Uterus (tissue), 3 donors: ENCODE measurements at regions not wholly inside any gene's neighbourhood (a gene's known extent, or its start where the extent isn't known, plus 50 kb on each side); places are given as distances from the start of the nearest gene placed in this dataset.

Experiments used
- DNase-seq, 2 donors: peaks; one replicate each; pipeline ENCODE4 v3.0.0-alpha.2; 2019 to 2020
- H3K27ac ChIP-seq, 2 donors: fragments of 200-600 bp; sonication (generic); 1 replicate in 1 of 2; 2 replicates in 1 of 2; pipeline ENCODE4 v1.5.1; 2016 to 2018
- H3K27me3 ChIP-seq, 2 donors: fragments of 200-600 bp; sonication (generic); one replicate each; pipeline ENCODE4 v1.5.1; 2018 to 2019; ENCODE audit warnings: control low read depth in 1 of 2
- H3K36me3 ChIP-seq, 2 donors: fragments of 200-600 bp; sonication (generic); one replicate each; pipeline ENCODE4 v1.5.1; 2019; ENCODE audit warnings: control low read depth in 1 of 2
- H3K4me1 ChIP-seq, 2 donors: fragments of 200-600 bp; sonication (generic); one replicate each; pipeline ENCODE4 v1.5.1; 2018 to 2019; ENCODE audit warnings: control low read depth in 1 of 2
- H3K4me3 ChIP-seq, 2 donors: fragments of 200-600 bp; sonication (generic); 1 replicate in 1 of 2; 2 replicates in 1 of 2; pipeline ENCODE4 v1.5.1; 2018 to 2019; ENCODE audit warnings: mild to moderate bottlenecking in 1 of 2
- H3K9me3 ChIP-seq, 2 donors: fragments of 200-600 bp; sonication (generic); one replicate each; pipeline ENCODE4 v1.5.1; 2019; ENCODE audit warnings: control low read depth in 1 of 2
- POLR2A ChIP-seq, 2 donors: fragments of 450-650 bp; IDR thresholded peaks; one replicate each; pipeline ENCODE4 v1.6.1; 2016; ENCODE audit warnings: antibody characterized with exemption in 2 of 2, mild to moderate bottlenecking in 1 of 2, moderate library complexity in 1 of 2
- intact Hi-C: fragments of 100-400 bp; cut with DNase I; formaldehyde crosslinking; loops from one replicate; pipeline ENCODE4 v1.15.1; 2023; ENCODE audit warnings: low total_unique reads
- TF ChIP-seq, protein P1 (sequence below), 4 experiments: fragments of 200-600 bp in 2 of 4; fragments of 450-650 bp in 2 of 4; sonication (generic) in 2 of 4; IDR thresholded peaks; one replicate each; pipeline ENCODE4 v1.5.1; 2016 to 2019; ENCODE audit warnings: antibody characterized with exemption in 4 of 4, mild to moderate bottlenecking in 2 of 4, moderate library complexity in 1 of 4
- donor health status: DM: yes; HTN: yes; CAD: no.

DNA sequence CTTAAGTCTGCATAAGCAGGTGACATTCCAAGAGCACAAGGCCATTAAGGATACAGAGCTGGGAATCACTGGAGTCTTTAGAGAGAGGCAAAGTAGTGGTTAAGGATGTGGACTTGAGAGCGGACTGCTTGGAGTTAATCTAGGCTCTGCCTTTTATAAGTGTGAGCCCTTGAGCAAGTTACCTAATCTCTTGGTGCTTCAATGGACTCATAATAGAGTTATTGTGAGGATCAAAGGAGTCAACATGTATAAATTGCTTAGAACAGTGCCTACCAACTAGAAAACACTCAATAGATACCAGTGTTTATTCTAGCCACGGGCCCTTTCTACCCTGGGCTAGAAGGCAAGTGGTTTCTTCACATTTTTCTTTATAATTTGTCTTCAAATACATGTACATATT, 819.4 kb downstream of the NR2F1-AS1 start:
- DNase-seq = no peak
- H3K4me3 ChIP-seq = no peak overlapping the region
- no peak overlapping the region for H3K27ac ChIP-seq
- H3K27me3 ChIP-seq = no peaks in the 10 kb centered on the region
- no peaks in the 10 kb centered on the region for H3K4me1 ChIP-seq
- no peaks in the 10 kb centered on the region for H3K36me3 ChIP-seq
- no peaks in the 10 kb centered on the region for H3K9me3 ChIP-seq
- TF ChIP-seq, protein P1, sequence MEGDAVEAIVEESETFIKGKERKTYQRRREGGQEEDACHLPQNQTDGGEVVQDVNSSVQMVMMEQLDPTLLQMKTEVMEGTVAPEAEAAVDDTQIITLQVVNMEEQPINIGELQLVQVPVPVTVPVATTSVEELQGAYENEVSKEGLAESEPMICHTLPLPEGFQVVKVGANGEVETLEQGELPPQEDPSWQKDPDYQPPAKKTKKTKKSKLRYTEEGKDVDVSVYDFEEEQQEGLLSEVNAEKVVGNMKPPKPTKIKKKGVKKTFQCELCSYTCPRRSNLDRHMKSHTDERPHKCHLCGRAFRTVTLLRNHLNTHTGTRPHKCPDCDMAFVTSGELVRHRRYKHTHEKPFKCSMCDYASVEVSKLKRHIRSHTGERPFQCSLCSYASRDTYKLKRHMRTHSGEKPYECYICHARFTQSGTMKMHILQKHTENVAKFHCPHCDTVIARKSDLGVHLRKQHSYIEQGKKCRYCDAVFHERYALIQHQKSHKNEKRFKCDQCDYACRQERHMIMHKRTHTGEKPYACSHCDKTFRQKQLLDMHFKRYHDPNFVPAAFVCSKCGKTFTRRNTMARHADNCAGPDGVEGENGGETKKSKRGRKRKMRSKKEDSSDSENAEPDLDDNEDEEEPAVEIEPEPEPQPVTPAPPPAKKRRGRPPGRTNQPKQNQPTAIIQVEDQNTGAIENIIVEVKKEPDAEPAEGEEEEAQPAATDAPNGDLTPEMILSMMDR (IDR thresholded peaks at IDR 0.05) = no peak
- TF ChIP-seq POLR2A (IDR thresholded peaks at IDR 0.05) = no peak
- intact Hi-C loops = no loop called here

DNA sequence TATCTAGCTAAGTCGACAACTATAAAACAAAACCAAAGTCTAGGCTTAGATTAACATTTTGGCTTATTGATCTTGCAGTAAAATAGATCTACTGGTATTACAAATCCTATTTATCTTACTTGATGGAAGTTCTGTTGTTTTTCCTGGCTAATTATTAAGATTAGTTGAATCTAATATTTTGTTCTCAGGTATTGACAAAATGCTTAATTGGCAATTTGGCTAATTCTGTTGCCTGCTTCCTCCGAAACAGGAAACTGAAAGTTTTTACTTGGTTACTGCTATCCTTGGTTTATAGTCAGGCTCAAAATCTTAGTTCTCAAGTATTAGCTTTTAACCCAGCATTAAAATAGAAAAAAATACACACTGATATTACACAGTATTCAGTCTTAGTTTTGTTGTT, 820.5 kb downstream of the NR2F1-AS1 start:
- intact Hi-C loops = no loop called here
- Histone ChIP-seq H3K4me1 (no peaks in the 10 kb centered on the region), H3K27me3 (no peaks in the 10 kb centered on the region), H3K36me3 (no peaks in the 10 kb centered on the region), H3K9me3 (no peaks in the 10 kb centered on the region), H3K27ac (no peak overlapping the region), H3K4me3 (no peak overlapping the region)
- no peak for TF ChIP-seq POLR2A (IDR thresholded peaks at IDR 0.05)
- TF ChIP-seq, protein P1 (IDR thresholded peaks at IDR 0.05) = no peak
- DNase-seq = no peak

DNA sequence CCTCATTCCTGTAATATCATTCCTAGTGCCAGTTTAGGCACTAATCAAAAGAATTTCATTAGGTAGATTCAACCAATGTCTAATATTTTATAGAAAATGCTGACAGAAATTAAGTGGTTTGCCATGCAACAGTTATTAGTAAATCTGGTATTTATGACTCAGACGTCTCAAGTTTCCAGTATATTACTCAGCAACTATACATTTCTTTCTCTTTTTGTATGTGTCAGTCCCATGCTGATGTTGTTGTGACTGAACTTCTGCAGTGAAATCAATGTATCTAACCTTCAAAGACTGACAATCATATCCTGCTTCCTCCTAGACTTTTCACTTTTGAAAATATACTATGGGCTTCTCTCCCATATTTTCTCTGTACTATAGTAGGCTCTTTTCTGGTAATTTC, 822.5 kb downstream of the NR2F1-AS1 start:
- intact Hi-C loops = no loop called here
- Histone ChIP-seq H3K4me3 (no peak overlapping the region), H3K36me3 (no peaks in the 10 kb centered on the region), H3K9me3 (no peaks in the 10 kb centered on the region), H3K27me3 (no peaks in the 10 kb centered on the region), H3K4me1 (no peaks in the 10 kb centered on the region), H3K27ac (no peak overlapping the region)
- TF ChIP-seq POLR2A (IDR thresholded peaks at IDR 0.05) = no peak
- TF ChIP-seq, protein P1 (IDR thresholded peaks at IDR 0.05) = no peak
- DNase-seq = no peak

DNA sequence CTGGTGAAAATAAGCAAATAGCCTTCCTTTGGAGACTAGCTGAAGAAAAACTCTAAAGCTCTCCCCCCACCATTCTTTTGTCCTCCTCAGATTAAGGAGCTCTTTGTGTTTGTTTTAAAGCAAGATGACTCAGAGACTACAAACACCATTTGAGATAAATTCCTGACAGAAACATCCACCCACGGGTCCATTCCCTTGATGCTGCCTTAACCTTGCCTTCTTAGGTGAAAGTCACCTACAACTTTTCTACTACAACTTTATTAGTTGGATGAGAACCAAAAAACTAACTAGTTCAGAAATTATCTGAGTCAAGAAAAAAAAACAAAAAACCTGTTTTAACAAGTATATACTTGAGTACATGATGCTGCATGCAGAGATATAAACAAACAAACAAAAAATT, 831.1 kb downstream of the NR2F1-AS1 start:
- Histone ChIP-seq H3K36me3 (no peaks in the 10 kb centered on the region), H3K4me3 (no peak overlapping the region), H3K27ac (no peak overlapping the region), H3K9me3 (no peaks in the 10 kb centered on the region), H3K27me3 (peaks cover 0 to 5% of the 10 kb centered on the region in 2 donors), H3K4me1 (no peaks in the 10 kb centered on the region)
- TF ChIP-seq, protein P1 (IDR thresholded peaks at IDR 0.05) = no peak
- no peak for TF ChIP-seq POLR2A (IDR thresholded peaks at IDR 0.05)
- no peak for DNase-seq
- intact Hi-C loops = no loop called here

DNA sequence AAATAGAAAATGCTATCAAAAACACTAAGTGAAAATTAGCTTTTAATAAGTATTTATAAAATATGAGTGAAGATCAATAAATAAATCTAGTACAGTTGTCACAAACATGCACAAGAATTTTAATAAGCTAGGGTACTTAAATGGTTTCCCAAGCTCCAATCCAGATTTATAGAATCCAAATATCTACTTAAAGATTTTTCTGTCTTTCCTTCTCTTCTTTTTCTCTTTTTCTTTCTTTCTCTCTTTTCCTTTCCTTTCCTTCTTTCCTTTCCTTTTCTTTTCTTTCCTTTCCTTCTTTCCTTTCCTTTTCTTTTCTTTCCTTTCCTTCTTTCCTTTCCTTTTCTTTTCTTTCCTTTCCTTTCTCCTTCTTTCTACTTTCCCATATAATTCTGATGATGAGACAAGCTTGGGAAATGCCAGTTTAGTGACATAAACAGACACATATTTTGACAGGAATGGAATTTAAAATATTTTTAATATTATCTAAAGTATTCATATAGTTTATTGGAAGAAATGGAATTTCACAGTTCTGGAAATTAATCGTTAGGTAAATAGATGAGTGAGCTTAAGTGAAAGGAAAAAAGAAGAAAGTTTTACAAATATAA, 832.8 kb downstream of the NR2F1-AS1 start:
- intact Hi-C loops = no loop called here
- H3K4me1 ChIP-seq = no peaks in the 10 kb centered on the region
- H3K4me3 ChIP-seq = no peak overlapping the region
- H3K27me3 ChIP-seq = peaks cover 0 to 5% of the 10 kb centered on the region in 2 donors
- TF ChIP-seq POLR2A (IDR thresholded peaks at IDR 0.05) = no peak
- TF ChIP-seq, protein P1 (IDR thresholded peaks at IDR 0.05) = no peak
- H3K9me3 ChIP-seq = no peaks in the 10 kb centered on the region
- H3K36me3 ChIP-seq = no peaks in the 10 kb centered on the region
- DNase-seq = no peak
- H3K27ac ChIP-seq = no peak overlapping the region
